Nephron progenitor cell (in vitro differentiated cells): ENCODE measurements at regions not wholly inside any gene's neighbourhood (a gene's known extent, or its start where the extent isn't known, plus 50 kb on each side); places are given as distances from the start of the nearest gene placed in this dataset.

Experiments
- DNase-seq: peaks from one replicate; pipeline ENCODE4 v3.0.0; 2021
- H3K27ac Mint-ChIP-seq: 2 replicates; pipeline ENCODE4 v1.8.0; 2021; ENCODE audit warnings: mild to moderate bottlenecking, moderate library complexity, mixed read lengths
- H3K27me3 Mint-ChIP-seq: 2 replicates; pipeline ENCODE4 v1.8.0; 2021; ENCODE audit warnings: mild to moderate bottlenecking, low read depth, mixed read lengths; ENCODE audit not compliant: poor library complexity
- H3K36me3 Mint-ChIP-seq: 2 replicates; pipeline ENCODE4 v1.8.0; 2021; ENCODE audit warnings: low read depth, mixed read lengths
- H3K4me1 Mint-ChIP-seq: 2 replicates; pipeline ENCODE4 v1.8.0; 2021; ENCODE audit warnings: mixed read lengths
- H3K4me3 Mint-ChIP-seq: 2 replicates; pipeline ENCODE4 v1.8.0; 2021; ENCODE audit warnings: mild to moderate bottlenecking, moderate library complexity, mixed read lengths
- H3K9me3 Mint-ChIP-seq: 2 replicates; pipeline ENCODE4 v1.8.0; 2021; ENCODE audit warnings: mild to moderate bottlenecking, moderate library complexity, mixed read lengths
- CTCF ChIP-seq: fragments of 200-600 bp; sonication (generic); IDR thresholded peaks from 2 replicates; pipeline ENCODE4 v1.5.0; 2021; ENCODE audit warnings: antibody characterized with exemption

GRCh38 chr6:139644821-139645220, 270.4 kb upstream of the CITED2 start:
- H3K4me3 Mint-ChIP-seq: no peak overlapping the region
- H3K9me3 Mint-ChIP-seq: peaks cover 27% of the 10 kb centered on the region
- no peak for DNase-seq
- H3K36me3 Mint-ChIP-seq: peaks cover 26% of the 10 kb centered on the region
- H3K27ac Mint-ChIP-seq: no peak overlapping the region
- TF ChIP-seq CTCF: no peak
- peaks cover 6% of the 10 kb centered on the region for H3K27me3 Mint-ChIP-seq
- H3K4me1 Mint-ChIP-seq: peaks cover 41% of the 10 kb centered on the region

- DNase-seq: no peak
- H3K4me1 Mint-ChIP-seq: peaks cover 32% of the 10 kb centered on the region
These were observed 269.5 kb upstream of the CITED2 start for GRCh38 chr6:139643986-139644385.

GRCh38 chr6:139642346-139642745, 267.9 kb upstream of the CITED2 start:
- H3K27ac Mint-ChIP-seq: no peak overlapping the region
- no peak for DNase-seq
- peaks cover 30% of the 10 kb centered on the region for H3K4me1 Mint-ChIP-seq
- H3K36me3 Mint-ChIP-seq: peaks cover 12% of the 10 kb centered on the region
- no peak overlapping the region for H3K4me3 Mint-ChIP-seq
- peaks cover 9% of the 10 kb centered on the region for H3K9me3 Mint-ChIP-seq
- peaks cover 9% of the 10 kb centered on the region for H3K27me3 Mint-ChIP-seq
- no peak for TF ChIP-seq CTCF

More at GRCh38 chr6:139643986-139644385, 269.5 kb upstream of the CITED2 start:
- peaks cover 6% of the 10 kb centered on the region for H3K27me3 Mint-ChIP-seq
- H3K9me3 Mint-ChIP-seq: peaks cover 19% of the 10 kb centered on the region
- no peak overlapping the region for H3K4me3 Mint-ChIP-seq
- TF ChIP-seq CTCF: no peak
- H3K36me3 Mint-ChIP-seq: peaks cover 18% of the 10 kb centered on the region
- no peak overlapping the region for H3K27ac Mint-ChIP-seq

- Mint-ChIP-seq H3K4me3 (no peak overlapping the region), H3K4me1 (peaks cover 39% of the 10 kb centered on the region), H3K9me3 (peaks cover 2% of the 10 kb centered on the region), H3K36me3 (peaks cover 6% of the 10 kb centered on the region), H3K27ac (no peak overlapping the region), H3K27me3 (peaks cover 7% of the 10 kb centered on the region)
- no peak for DNase-seq
- no peak for TF ChIP-seq CTCF
These were observed 266.9 kb upstream of the CITED2 start for GRCh38 chr6:139641376-139641775.

GRCh38 chr6:139640921-139641320, 266.5 kb upstream of the CITED2 start:
- H3K9me3 Mint-ChIP-seq: no peaks in the 10 kb centered on the region
- no peak overlapping the region for H3K27ac Mint-ChIP-seq
- no peak overlapping the region for H3K4me3 Mint-ChIP-seq
- H3K36me3 Mint-ChIP-seq: peaks cover 6% of the 10 kb centered on the region
- H3K4me1 Mint-ChIP-seq: peaks cover 39% of the 10 kb centered on the region
- DNase-seq: no peak
- H3K27me3 Mint-ChIP-seq: peaks cover 6% of the 10 kb centered on the region
- TF ChIP-seq CTCF: no peak

GRCh38 chr6:139640448-139640847, 266.0 kb upstream of the CITED2 start:
- Mint-ChIP-seq H3K4me3 (no peak overlapping the region), H3K9me3 (no peaks in the 10 kb centered on the region), H3K27ac (no peak overlapping the region), H3K27me3 (peaks cover 6% of the 10 kb centered on the region), H3K4me1 (peaks cover 34% of the 10 kb centered on the region), H3K36me3 (peaks cover 6% of the 10 kb centered on the region)
- no peak for DNase-seq
- no peak for TF ChIP-seq CTCF
